Neural progenitor cell (in vitro differentiated cells): ENCODE measurements at regions not wholly inside any gene's neighbourhood (a gene's known extent, or its start where the extent isn't known, plus 50 kb on each side); places are given as distances from the start of the nearest gene placed in this dataset.

Experiments
- CTCF ChIP-seq: fragments of 200-600 bp; sonication (generic); IDR thresholded peaks from 2 replicates; pipeline ENCODE4 v1.5.1; 2017; ENCODE audit warnings: antibody characterized with exemption, mild to moderate bottlenecking
- EZH2 ChIP-seq: fragments of 200-600 bp; sonication (generic); IDR thresholded peaks from 2 replicates; pipeline ENCODE4 v1.6.1; 2017; ENCODE audit warnings: antibody characterized with exemption, mild to moderate bottlenecking, moderate library complexity

DNA sequence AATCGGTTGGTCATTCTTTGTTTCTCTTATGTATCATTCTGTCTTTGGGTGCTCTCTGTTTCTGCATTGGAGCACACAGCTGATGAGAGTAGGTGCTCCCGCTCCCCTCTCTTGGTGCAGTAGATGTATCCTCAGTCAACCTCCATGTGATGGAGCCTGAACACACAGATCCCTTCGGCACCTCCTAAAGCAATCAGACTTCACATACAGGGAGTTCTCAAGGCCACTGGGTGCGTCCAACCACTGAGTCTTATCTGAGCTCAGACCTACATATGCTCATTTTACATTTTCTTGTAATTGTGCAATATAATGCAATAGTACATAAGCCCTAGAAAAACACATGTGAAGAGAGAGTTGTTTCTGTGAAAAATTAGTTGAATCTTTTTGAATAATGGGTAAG lies 198.1 kb upstream of the ATP10A start:
- TF ChIP-seq CTCF (no peak), EZH2 (no peak)
